Common myeloid progenitor, CD34-positive (primary cell): ENCODE measurements at regions not wholly inside any gene's neighbourhood (a gene's known extent, or its start where the extent isn't known, plus 50 kb on each side); places are given as distances from the start of the nearest gene placed in this dataset.
A peak's percentile ranks its signal among the peaks of the same experiment; 100 is the strongest.

Source experiments
- CTCF ChIA-PET: fragments of 350-600 bp; sonication (Branson Sonifier 250); formaldehyde crosslinking; loops from one replicate; lab custom pipeline; 2021; ENCODE audit warnings: antibody characterized with exemption; lab: Charles Lee
- POLR2A ChIA-PET: fragments of 350-600 bp; sonication (Branson Sonifier 250); formaldehyde crosslinking; loops from one replicate; lab custom pipeline; 2021; ENCODE audit warnings: antibody characterized with exemption; lab: Charles Lee
- DNase-seq, 3 donors: peaks; one replicate each; pipeline versions ENCODE4 v3.0.0 to v3.0.0-alpha.2; 2013
- H3K27ac ChIP-seq, 2 experiments: 1 replicate in 1 of 2; 2 replicates in 1 of 2; pipeline ENCODE4 v1.7.0; 2013; ENCODE audit warnings: inconsistent platforms in 2 of 2, low read length in 2 of 2, mild to moderate bottlenecking in 2 of 2, low read depth in 1 of 2, moderate library complexity in 1 of 2; ENCODE audit not compliant: severe bottlenecking in 2 of 2, insufficient read depth in 1 of 2, poor library complexity in 1 of 2
- H3K27me3 ChIP-seq, 5 experiments: replicated peaks in 2 of 5; 1 replicate in 3 of 5; 2 replicates in 2 of 5; pipeline versions ENCODE4 v1.6.1 to v1.7.0; 2013; ENCODE audit warnings: low read length in 4 of 5, mild to moderate bottlenecking in 2 of 5, moderate library complexity in 2 of 5, inconsistent platforms in 1 of 5; ENCODE audit not compliant: insufficient read depth in 5 of 5, control insufficient read depth in 4 of 5
- H3K36me3 ChIP-seq, 4 experiments: 1 replicate in 2 of 4; 2 replicates in 2 of 4; pipeline versions ENCODE4 v1.6.1 to v1.7.0; 2013; ENCODE audit warnings: low read length in 3 of 4, control low read depth in 1 of 4, mild to moderate bottlenecking in 1 of 4; ENCODE audit not compliant: control insufficient read depth in 4 of 4, insufficient read depth in 4 of 4
- H3K4me1 ChIP-seq, 4 experiments: 1 replicate in 3 of 4; 2 replicates in 1 of 4; pipeline versions ENCODE4 v1.6.1 to v1.7.1; 2013; ENCODE audit warnings: low read length in 3 of 4, mild to moderate bottlenecking in 3 of 4, control low read depth in 1 of 4, inconsistent platforms in 1 of 4, moderate library complexity in 1 of 4; ENCODE audit not compliant: control insufficient read depth in 4 of 4, insufficient read depth in 4 of 4; ENCODE audit errors: control extremely low read depth in 1 of 4
- H3K4me3 ChIP-seq, 7 experiments: 1 replicate in 4 of 7; 2 replicates in 3 of 7; pipeline versions ENCODE4 v1.5.1 to v1.7.0; 2013; ENCODE audit warnings: mild to moderate bottlenecking in 7 of 7, low read length in 6 of 7, moderate library complexity in 6 of 7, inconsistent platforms in 2 of 7, low read depth in 2 of 7, control low read depth in 1 of 7; ENCODE audit not compliant: insufficient read depth in 4 of 7, control insufficient read depth in 1 of 7; ENCODE audit errors: extremely low read depth in 1 of 7
- H3K9me3 ChIP-seq, 5 experiments: 1 replicate in 4 of 5; 2 replicates in 1 of 5; pipeline versions ENCODE4 v1.6.1 to v1.7.1; 2013; ENCODE audit warnings: low read length in 4 of 5, mild to moderate bottlenecking in 2 of 5, inconsistent platforms in 1 of 5, low read depth in 1 of 5, moderate library complexity in 1 of 5; ENCODE audit not compliant: control insufficient read depth in 4 of 5, insufficient read depth in 2 of 5; ENCODE audit errors: control extremely low read depth in 1 of 5
- WGBS: methylation state at CpG from one replicate; pipeline ENCODE4 v1.1.5; 2013; ENCODE audit not compliant: insufficient coverage; 5-methylcytosine and 5-hydroxymethylcytosine counted together

GRCh38 chrX:119181491-119181890 is 53.9 kb upstream of the KIAA1210 start:
- CTCF ChIA-PET: no interaction called here
- Histone ChIP-seq H3K36me3 (no peaks in the 10 kb centered on the region), H3K4me3 (no peak overlapping the region), H3K9me3 (no peaks in the 10 kb centered on the region), H3K27ac (no peak overlapping the region), H3K4me1 (no peaks in the 10 kb centered on the region), H3K27me3 (no peaks in the 10 kb centered on the region)
- POLR2A ChIA-PET: no interaction called here
- WGBS: 0% methylated on average over 1 of the region's 2 CpGs
- DNase-seq: peak in 2 of 3 donors; percentile 16 to 26

DNA sequence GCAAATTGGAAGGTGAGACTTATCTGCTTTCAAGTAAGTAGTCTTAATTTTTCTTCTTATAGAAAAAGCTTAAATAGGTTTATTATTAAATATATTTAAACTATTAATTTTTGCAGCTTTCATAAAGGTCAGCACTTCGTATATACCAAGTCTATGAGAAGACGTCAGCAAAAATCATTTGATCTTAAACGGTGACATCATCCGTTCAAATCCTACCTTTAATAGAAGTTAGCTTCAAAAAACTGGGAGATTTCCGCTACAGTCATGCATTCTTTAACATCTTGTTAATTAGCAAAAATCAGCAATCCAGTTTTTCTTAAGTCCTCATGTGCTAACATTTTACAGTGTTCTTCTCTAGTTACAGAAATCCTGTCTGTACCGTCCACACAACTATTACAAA is 49.9 kb upstream of the PGRMC1 start:
- Histone ChIP-seq H3K4me1 (no peaks in the 10 kb centered on the region), H3K27me3 (no peaks in the 10 kb centered on the region), H3K4me3 (no peak overlapping the region), H3K27ac (no peak overlapping the region), H3K36me3 (no peaks in the 10 kb centered on the region), H3K9me3 (no peaks in the 10 kb centered on the region)
- ChIA-PET CTCF (interaction anchor here (0.6 kb wide), 1 partner anchor 9 kb away, joined by 3 read pairs; no protein-coding TSS in a partner anchor), POLR2A (no interaction called here)
- WGBS: 94% methylated on average over 6 of the region's 6 CpGs
- no peak for DNase-seq
